ENCODE measurements at regions not wholly inside any gene's neighbourhood (a gene's known extent, or its start where the extent isn't known, plus 50 kb on each side); places are given as distances from the start of the nearest gene placed in this dataset.

- no peak overlapping the region for H3K4me3 Mint-ChIP-seq
- ATAC-seq (no peak), DNase-seq (ENCODE audit: low spot score) (no peak)
- no peaks in the 10 kb centered on the region for H3K9me3 Mint-ChIP-seq
- no peaks in the 10 kb centered on the region for H3K27me3 Mint-ChIP-seq (ENCODE audit: insufficient read depth, low read depth, poor library complexity)
- H3K4me2 ChIP-seq, result no peak overlapping the region
- H3K4me1 ChIP-seq (ENCODE audit: insufficient read depth), result no peaks in the 10 kb centered on the region
- no peaks in the 10 kb centered on the region for H3K36me3 ChIP-seq (ENCODE audit: insufficient read depth)
- no peak overlapping the region for H3K27ac ChIP-seq (ENCODE audit: low read depth)
- no peaks in the 10 kb centered on the region for H3K27me3 ChIP-seq (ENCODE audit: insufficient read depth)
- TF ChIP-seq, protein P1, sequence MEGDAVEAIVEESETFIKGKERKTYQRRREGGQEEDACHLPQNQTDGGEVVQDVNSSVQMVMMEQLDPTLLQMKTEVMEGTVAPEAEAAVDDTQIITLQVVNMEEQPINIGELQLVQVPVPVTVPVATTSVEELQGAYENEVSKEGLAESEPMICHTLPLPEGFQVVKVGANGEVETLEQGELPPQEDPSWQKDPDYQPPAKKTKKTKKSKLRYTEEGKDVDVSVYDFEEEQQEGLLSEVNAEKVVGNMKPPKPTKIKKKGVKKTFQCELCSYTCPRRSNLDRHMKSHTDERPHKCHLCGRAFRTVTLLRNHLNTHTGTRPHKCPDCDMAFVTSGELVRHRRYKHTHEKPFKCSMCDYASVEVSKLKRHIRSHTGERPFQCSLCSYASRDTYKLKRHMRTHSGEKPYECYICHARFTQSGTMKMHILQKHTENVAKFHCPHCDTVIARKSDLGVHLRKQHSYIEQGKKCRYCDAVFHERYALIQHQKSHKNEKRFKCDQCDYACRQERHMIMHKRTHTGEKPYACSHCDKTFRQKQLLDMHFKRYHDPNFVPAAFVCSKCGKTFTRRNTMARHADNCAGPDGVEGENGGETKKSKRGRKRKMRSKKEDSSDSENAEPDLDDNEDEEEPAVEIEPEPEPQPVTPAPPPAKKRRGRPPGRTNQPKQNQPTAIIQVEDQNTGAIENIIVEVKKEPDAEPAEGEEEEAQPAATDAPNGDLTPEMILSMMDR (conservative IDR thresholded peaks at IDR 0.05; ENCODE audit: low read depth in 2 of 2), result no peak
- TF ChIP-seq ZNF114 (CRISPR knock-in tag; IDR thresholded peaks at IDR 0.05), result no peak
- TF ChIP-seq, protein P2, sequence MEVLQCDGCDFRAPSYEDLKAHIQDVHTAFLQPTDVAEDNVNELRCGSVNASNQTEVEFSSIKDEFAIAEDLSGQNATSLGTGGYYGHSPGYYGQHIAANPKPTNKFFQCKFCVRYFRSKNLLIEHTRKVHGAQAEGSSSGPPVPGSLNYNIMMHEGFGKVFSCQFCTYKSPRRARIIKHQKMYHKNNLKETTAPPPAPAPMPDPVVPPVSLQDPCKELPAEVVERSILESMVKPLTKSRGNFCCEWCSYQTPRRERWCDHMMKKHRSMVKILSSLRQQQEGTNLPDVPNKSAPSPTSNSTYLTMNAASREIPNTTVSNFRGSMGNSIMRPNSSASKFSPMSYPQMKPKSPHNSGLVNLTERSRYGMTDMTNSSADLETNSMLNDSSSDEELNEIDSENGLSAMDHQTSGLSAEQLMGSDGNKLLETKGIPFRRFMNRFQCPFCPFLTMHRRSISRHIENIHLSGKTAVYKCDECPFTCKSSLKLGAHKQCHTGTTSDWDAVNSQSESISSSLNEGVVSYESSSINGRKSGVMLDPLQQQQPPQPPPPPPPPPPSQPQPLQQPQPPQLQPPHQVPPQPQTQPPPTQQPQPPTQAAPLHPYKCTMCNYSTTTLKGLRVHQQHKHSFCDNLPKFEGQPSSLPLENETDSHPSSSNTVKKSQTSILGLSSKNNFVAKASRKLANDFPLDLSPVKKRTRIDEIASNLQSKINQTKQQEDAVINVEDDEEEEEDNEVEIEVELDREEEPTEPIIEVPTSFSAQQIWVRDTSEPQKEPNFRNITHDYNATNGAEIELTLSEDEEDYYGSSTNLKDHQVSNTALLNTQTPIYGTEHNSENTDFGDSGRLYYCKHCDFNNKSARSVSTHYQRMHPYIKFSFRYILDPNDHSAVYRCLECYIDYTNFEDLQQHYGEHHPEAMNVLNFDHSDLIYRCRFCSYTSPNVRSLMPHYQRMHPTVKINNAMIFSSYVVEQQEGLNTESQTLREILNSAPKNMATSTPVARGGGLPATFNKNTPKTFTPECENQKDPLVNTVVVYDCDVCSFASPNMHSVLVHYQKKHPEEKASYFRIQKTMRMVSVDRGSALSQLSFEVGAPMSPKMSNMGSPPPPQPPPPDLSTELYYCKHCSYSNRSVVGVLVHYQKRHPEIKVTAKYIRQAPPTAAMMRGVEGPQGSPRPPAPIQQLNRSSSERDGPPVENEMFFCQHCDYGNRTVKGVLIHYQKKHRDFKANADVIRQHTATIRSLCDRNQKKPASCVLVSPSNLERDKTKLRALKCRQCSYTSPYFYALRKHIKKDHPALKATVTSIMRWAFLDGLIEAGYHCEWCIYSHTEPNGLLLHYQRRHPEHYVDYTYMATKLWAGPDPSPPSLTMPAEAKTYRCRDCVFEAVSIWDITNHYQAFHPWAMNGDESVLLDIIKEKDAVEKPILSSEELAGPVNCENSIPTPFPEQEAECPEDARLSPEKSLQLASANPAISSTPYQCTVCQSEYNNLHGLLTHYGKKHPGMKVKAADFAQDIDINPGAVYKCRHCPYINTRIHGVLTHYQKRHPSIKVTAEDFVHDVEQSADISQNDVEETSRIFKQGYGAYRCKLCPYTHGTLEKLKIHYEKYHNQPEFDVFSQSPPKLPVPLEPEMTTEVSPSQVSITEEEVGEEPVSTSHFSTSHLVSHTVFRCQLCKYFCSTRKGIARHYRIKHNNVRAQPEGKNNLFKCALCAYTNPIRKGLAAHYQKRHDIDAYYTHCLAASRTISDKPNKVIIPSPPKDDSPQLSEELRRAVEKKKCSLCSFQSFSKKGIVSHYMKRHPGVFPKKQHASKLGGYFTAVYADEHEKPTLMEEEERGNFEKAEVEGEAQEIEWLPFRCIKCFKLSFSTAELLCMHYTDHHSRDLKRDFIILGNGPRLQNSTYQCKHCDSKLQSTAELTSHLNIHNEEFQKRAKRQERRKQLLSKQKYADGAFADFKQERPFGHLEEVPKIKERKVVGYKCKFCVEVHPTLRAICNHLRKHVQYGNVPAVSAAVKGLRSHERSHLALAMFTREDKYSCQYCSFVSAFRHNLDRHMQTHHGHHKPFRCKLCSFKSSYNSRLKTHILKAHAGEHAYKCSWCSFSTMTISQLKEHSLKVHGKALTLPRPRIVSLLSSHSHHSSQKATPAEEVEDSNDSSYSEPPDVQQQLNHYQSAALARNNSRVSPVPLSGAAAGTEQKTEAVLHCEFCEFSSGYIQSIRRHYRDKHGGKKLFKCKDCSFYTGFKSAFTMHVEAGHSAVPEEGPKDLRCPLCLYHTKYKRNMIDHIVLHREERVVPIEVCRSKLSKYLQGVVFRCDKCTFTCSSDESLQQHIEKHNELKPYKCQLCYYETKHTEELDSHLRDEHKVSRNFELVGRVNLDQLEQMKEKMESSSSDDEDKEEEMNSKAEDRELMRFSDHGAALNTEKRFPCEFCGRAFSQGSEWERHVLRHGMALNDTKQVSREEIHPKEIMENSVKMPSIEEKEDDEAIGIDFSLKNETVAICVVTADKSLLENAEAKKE (CRISPR knock-in tag; IDR thresholded peaks at IDR 0.05), result no peak
- TF ChIP-seq JUNB (IDR thresholded peaks at IDR 0.05; ENCODE audit: unreplicated experiment), result no peak
- TF ChIP-seq EZH2 (IDR thresholded peaks at IDR 0.05; ENCODE audit: low read depth, unreplicated experiment), result no peak
- no peak for TF ChIP-seq CREB1 (CRISPR knock-in tag; IDR thresholded peaks at IDR 0.05; ENCODE audit: low read depth)
- TF ChIP-seq, protein P3, sequence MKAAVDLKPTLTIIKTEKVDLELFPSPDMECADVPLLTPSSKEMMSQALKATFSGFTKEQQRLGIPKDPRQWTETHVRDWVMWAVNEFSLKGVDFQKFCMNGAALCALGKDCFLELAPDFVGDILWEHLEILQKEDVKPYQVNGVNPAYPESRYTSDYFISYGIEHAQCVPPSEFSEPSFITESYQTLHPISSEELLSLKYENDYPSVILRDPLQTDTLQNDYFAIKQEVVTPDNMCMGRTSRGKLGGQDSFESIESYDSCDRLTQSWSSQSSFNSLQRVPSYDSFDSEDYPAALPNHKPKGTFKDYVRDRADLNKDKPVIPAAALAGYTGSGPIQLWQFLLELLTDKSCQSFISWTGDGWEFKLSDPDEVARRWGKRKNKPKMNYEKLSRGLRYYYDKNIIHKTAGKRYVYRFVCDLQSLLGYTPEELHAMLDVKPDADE (IDR thresholded peaks at IDR 0.05), result no peak
- no peak for TF ChIP-seq ZNF331 (CRISPR knock-in tag; IDR thresholded peaks at IDR 0.05; ENCODE audit: low read depth)
- TF ChIP-seq NANOG (IDR thresholded peaks at IDR 0.05; ENCODE audit: borderline replicate concordance), result no peak
- H2AFZ ChIP-seq, result no peak overlapping the region
- H4K20me1 ChIP-seq (replicated peaks; ENCODE audit: insufficient read depth), result no peaks in the 10 kb centered on the region
- no peaks in the 10 kb centered on the region for H3F3A ChIP-seq (replicated peaks; ENCODE audit: low read depth)
- no peaks in the 10 kb centered on the region for H3K4me1 Mint-ChIP-seq
- no peak overlapping the region for H3K4me3 ChIP-seq
- H3K36me3 Mint-ChIP-seq (ENCODE audit: low read depth), result no peaks in the 10 kb centered on the region
- H3K27ac Mint-ChIP-seq, result no peak overlapping the region
- no peaks in the 10 kb centered on the region for H3K9me2 ChIP-seq (ENCODE audit: insufficient read depth)
- no peaks in the 10 kb centered on the region for H3K79me2 ChIP-seq (replicated peaks; ENCODE audit: insufficient read depth)
Observed at GRCh38 chr13:105904034-105904742, 631.3 kb downstream of the EFNB2 start.

All from GM23338 (cell line).